SH-SY5Y (cell line): ENCODE measurements at regions not wholly inside any gene's neighbourhood (a gene's known extent, or its start where the extent isn't known, plus 50 kb on each side); places are given as distances from the start of the nearest gene placed in this dataset.

Experiments
- GATA2 ChIP-seq: IDR thresholded peaks from 2 replicates; pipeline ENCODE4 v1.6.1; 2011; ENCODE audit warnings: mild to moderate bottlenecking, low read depth, low read length
- GATA3 ChIP-seq: IDR thresholded peaks from 2 replicates; pipeline ENCODE4 v1.6.1; 2011; ENCODE audit warnings: low read depth, mild to moderate bottlenecking, low read length, moderate library complexity

GRCh38 chr2:37730037-37730818 lies 58.8 kb upstream of the CDC42EP3 start:
- TF ChIP-seq GATA3 = no peak
- no peak for TF ChIP-seq GATA2

GRCh38 chr2:37733251-37733650 lies 61.8 kb upstream of the CDC42EP3 start:
- TF ChIP-seq GATA3 (no peak), GATA2 (no peak)

- TF ChIP-seq GATA2 (no peak), GATA3 (no peak)
Observed at GRCh38 chr2:37737507-37737906, 66.1 kb upstream of the CDC42EP3 start.

- no peak for TF ChIP-seq GATA3
- TF ChIP-seq GATA2 = no peak
Observed at GRCh38 chr2:37738266-37738885, 66.9 kb upstream of the CDC42EP3 start.

- no peak for TF ChIP-seq GATA3
- no peak for TF ChIP-seq GATA2
Observed at GRCh38 chr2:37739153-37739552, 67.7 kb upstream of the CDC42EP3 start.

GRCh38 chr2:37740164-37740739 lies 68.8 kb upstream of the CDC42EP3 start:
- TF ChIP-seq GATA2 (no peak), GATA3 (no peak)

- TF ChIP-seq GATA2 (no peak), GATA3 (no peak)
Observed at GRCh38 chr2:37742286-37742685, 70.8 kb upstream of the CDC42EP3 start.

GRCh38 chr2:37744010-37744409 lies 72.6 kb upstream of the CDC42EP3 start:
- TF ChIP-seq GATA3 = no peak
- no peak for TF ChIP-seq GATA2

GRCh38 chr2:37746883-37747282 lies 75.4 kb upstream of the CDC42EP3 start:
- TF ChIP-seq GATA3 = no peak
- TF ChIP-seq GATA2 = no peak

- TF ChIP-seq GATA2 (no peak), GATA3 (no peak)
Observed at GRCh38 chr2:37748541-37748940, 77.1 kb upstream of the CDC42EP3 start.

GRCh38 chr2:37752766-37753165 lies 81.3 kb upstream of the CDC42EP3 start:
- TF ChIP-seq GATA2 = no peak
- TF ChIP-seq GATA3 = no peak

- TF ChIP-seq GATA2 = no peak
- no peak for TF ChIP-seq GATA3
Observed at GRCh38 chr2:37753758-37754157, 82.3 kb upstream of the CDC42EP3 start.

- TF ChIP-seq GATA3 (no peak), GATA2 (no peak)
Observed at GRCh38 chr2:37760471-37760870, 89.0 kb upstream of the CDC42EP3 start.

- no peak for TF ChIP-seq GATA3
- TF ChIP-seq GATA2 = no peak
Observed at GRCh38 chr2:37764739-37765138, 93.3 kb upstream of the CDC42EP3 start.

GRCh38 chr2:37766106-37766505 lies 94.7 kb upstream of the CDC42EP3 start:
- TF ChIP-seq GATA3 = no peak

GRCh38 chr2:37767046-37767445 lies 95.6 kb upstream of the CDC42EP3 start:
- no peak for TF ChIP-seq GATA2
- TF ChIP-seq GATA3 = no peak
